Osteocyte (in vitro differentiated cells): ENCODE measurements at regions not wholly inside any gene's neighbourhood (a gene's known extent, or its start where the extent isn't known, plus 50 kb on each side); places are given as distances from the start of the nearest gene placed in this dataset.

Source experiments
- DNase-seq: peaks from one replicate; pipeline ENCODE4 v3.0.0; 2021; ENCODE audit warnings: mixed read lengths; ENCODE audit not compliant: unreplicated experiment; ENCODE audit errors: extremely low spot score
- H3K27ac Mint-ChIP-seq: one replicate; pipeline ENCODE4 v1.8.0; 2021; ENCODE audit warnings: mild to moderate bottlenecking, mixed read lengths; ENCODE audit not compliant: unreplicated experiment
- H3K27me3 Mint-ChIP-seq: one replicate; pipeline ENCODE4 v1.8.0; 2021; ENCODE audit warnings: mixed read lengths; ENCODE audit not compliant: unreplicated experiment
- H3K36me3 Mint-ChIP-seq: one replicate; pipeline ENCODE4 v1.8.0; 2021; ENCODE audit warnings: mixed read lengths; ENCODE audit not compliant: unreplicated experiment
- H3K4me1 Mint-ChIP-seq: one replicate; pipeline ENCODE4 v1.8.0; 2021; ENCODE audit warnings: mixed read lengths; ENCODE audit not compliant: unreplicated experiment
- H3K4me3 Mint-ChIP-seq: one replicate; pipeline ENCODE4 v1.8.0; 2021; ENCODE audit warnings: mild to moderate bottlenecking, moderate library complexity, mixed read lengths; ENCODE audit not compliant: unreplicated experiment
- H3K9me3 Mint-ChIP-seq: one replicate; pipeline ENCODE4 v1.8.0; 2021; ENCODE audit warnings: mixed read lengths; ENCODE audit not compliant: unreplicated experiment
- CTCF ChIP-seq: fragments of 200-600 bp; sonication (generic); IDR thresholded peaks from 2 replicates; pipeline ENCODE4 v1.5.0; 2021; ENCODE audit warnings: antibody characterized with exemption, mild to moderate bottlenecking, moderate library complexity

GRCh38 chr4:140311257-140311835, 62.1 kb upstream of the SCOC start:
- H3K4me1 Mint-ChIP-seq: peaks cover 14% of the 10 kb centered on the region
- H3K36me3 Mint-ChIP-seq: no peaks in the 10 kb centered on the region
- no peak overlapping the region for H3K4me3 Mint-ChIP-seq
- H3K27me3 Mint-ChIP-seq: no peaks in the 10 kb centered on the region
- DNase-seq: no peak
- no peaks in the 10 kb centered on the region for H3K9me3 Mint-ChIP-seq
- TF ChIP-seq CTCF: no peak
- H3K27ac Mint-ChIP-seq: no peak overlapping the region

DNA sequence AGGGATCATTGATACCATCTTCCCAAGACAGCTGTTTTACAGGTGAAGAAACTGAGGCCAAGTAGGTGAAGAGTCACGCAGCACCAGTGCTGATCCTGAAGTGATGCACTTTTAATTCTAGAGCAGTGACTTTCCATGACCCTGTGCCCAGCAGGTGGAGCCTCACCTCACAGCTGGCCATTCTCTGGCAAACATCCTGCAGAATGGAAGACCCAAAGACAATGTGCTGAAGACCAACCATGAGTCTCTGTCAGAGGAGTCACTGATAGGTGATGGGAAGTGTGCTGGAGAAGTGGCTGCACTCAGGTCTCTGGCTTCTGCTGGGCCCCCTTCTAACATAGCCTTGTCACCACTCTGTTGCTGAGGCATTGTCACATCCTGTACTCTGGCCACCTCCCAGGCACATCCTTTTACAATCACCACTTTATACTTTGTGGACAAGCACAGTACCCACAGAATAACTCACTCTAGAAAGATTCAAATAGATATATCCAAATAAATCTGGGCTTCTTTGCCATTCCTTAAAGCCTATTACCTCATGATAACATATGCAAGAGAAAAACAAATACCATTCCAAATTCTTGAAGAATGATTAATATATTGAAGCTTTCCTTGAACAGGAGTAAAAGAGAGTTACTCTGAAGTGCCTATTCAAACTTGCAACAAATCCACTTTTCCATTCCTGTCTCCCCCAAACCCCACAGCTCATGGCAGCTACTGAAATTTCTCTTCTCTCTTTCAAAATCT, 64.1 kb upstream of the SCOC start:
- no peak for TF ChIP-seq CTCF
- no peak overlapping the region for H3K4me3 Mint-ChIP-seq
- no peak for DNase-seq
- no peaks in the 10 kb centered on the region for H3K36me3 Mint-ChIP-seq
- H3K27ac Mint-ChIP-seq: peak overlapping the region; percentile 86
- no peaks in the 10 kb centered on the region for H3K9me3 Mint-ChIP-seq
- peaks cover 19% of the 10 kb centered on the region for H3K4me1 Mint-ChIP-seq
- no peaks in the 10 kb centered on the region for H3K27me3 Mint-ChIP-seq

DNA sequence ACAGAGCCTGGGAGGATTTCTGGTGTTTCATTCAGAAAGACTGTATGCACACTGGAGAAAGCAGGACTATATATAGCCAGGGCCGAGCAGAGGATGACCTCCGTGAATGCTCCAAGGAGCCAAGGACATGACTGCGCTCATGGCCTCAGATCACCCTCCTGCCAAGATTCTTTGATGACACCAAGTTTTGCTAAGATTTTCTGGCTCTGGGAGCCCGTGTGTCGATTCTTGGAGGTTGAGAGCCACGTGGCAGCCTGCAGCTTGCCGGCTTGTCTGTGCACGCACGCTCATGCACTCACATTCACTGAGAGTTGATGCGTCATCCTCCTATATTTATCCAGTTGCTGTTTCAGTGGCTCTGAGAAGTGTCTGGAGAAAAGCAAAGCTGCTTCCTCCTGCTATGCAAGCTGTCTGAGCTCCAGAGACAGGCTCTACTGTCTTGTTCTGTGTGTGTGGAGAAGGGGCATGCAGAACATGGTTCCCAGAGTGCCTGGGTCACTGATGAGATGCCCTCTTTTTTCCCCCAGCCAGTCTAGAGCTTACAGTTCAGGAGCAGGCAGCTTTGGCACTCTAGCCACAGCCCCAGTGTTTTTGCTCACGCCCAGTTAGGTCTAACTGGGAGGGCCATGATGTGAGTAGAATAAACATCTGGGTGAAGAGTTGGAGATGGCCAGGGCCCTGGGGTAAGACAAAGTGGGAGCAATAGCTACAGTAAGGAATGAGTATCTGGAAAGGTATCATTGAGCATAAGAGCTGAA, 64.9 kb upstream of the SCOC start:
- no peak overlapping the region for H3K4me3 Mint-ChIP-seq

GRCh38 chr4:140305053-140305452, 68.4 kb upstream of the SCOC start:
- peaks cover 2% of the 10 kb centered on the region for H3K36me3 Mint-ChIP-seq
- no peak overlapping the region for H3K27ac Mint-ChIP-seq
- H3K27me3 Mint-ChIP-seq: peaks cover 3% of the 10 kb centered on the region
- DNase-seq: no peak
- TF ChIP-seq CTCF: no peak
- H3K9me3 Mint-ChIP-seq: no peaks in the 10 kb centered on the region
- peaks cover 28% of the 10 kb centered on the region for H3K4me1 Mint-ChIP-seq
- H3K4me3 Mint-ChIP-seq: no peak overlapping the region

More for the DNA sequence above, 64.9 kb upstream of the SCOC start:
- H3K4me1 Mint-ChIP-seq: peaks cover 23% of the 10 kb centered on the region
- H3K27me3 Mint-ChIP-seq: peaks cover 3% of the 10 kb centered on the region
- TF ChIP-seq CTCF: no peak
- peak overlapping the region; percentile 86 for H3K27ac Mint-ChIP-seq
- no peaks in the 10 kb centered on the region for H3K9me3 Mint-ChIP-seq
- DNase-seq: no peak
- no peaks in the 10 kb centered on the region for H3K36me3 Mint-ChIP-seq

GRCh38 chr4:140304346-140304745, 69.1 kb upstream of the SCOC start:
- Mint-ChIP-seq H3K4me3 (no peak overlapping the region), H3K27ac (no peak overlapping the region), H3K4me1 (peaks cover 22% of the 10 kb centered on the region), H3K27me3 (peaks cover 3% of the 10 kb centered on the region), H3K9me3 (no peaks in the 10 kb centered on the region), H3K36me3 (peaks cover 2% of the 10 kb centered on the region)
- TF ChIP-seq CTCF: no peak
- DNase-seq: no peak
